IMR-90 (cell line): ENCODE measurements at regions not wholly inside any gene's neighbourhood (a gene's known extent, or its start where the extent isn't known, plus 50 kb on each side); places are given as distances from the start of the nearest gene placed in this dataset.

Experiments used
- ATAC-seq: fragments of 200-7000 bp; cut with Tn5 transposase; 2 replicates; pipeline ENCODE4 v1.9.1; 2020; ENCODE audit warnings: low read depth, mild to moderate bottlenecking, moderate library complexity
- BruUV-seq: library from RNA; stranded (reverse); fragments of 400-500 nt; replicated peaks from 2 replicates; lab custom pipeline; 2021; lab: Mats Ljungman, UMichigan
- CTCF ChIA-PET: fragments of 300-600 bp; formaldehyde crosslinking; extraction: SDS; loops from one replicate; lab custom pipeline; 2021; ENCODE audit warnings: antibody characterized with exemption; lab: Yijun Ruan, JAX
- POLR2A ChIA-PET: fragments of 300-600 bp; sonication (Branson Sonifier 250); formaldehyde crosslinking; loops from one replicate; lab custom pipeline; 2022; ENCODE audit warnings: antibody characterized with exemption; ENCODE audit not compliant: unreplicated experiment; lab: Charles Lee
- DNase-seq: peaks from one replicate; pipeline ENCODE4 v3.0.0; 2013
- H2AFZ ChIP-seq: replicated peaks from 2 replicates; pipeline ENCODE3; 2013; ENCODE audit warnings: low read length, mild to moderate bottlenecking; ENCODE audit not compliant: poor library complexity
- H2AK5ac ChIP-seq: 2 replicates; pipeline ENCODE4 v1.6.1; 2013; ENCODE audit warnings: low read depth, low read length, inconsistent platforms
- H2AK9ac ChIP-seq: replicated peaks from 2 replicates; pipeline ENCODE3; 2013; ENCODE audit warnings: mild to moderate bottlenecking, low read depth, low read length, moderate library complexity; ENCODE audit not compliant: poor library complexity
- H2BK120ac ChIP-seq: 2 replicates; pipeline ENCODE4 v1.6.1; 2013; ENCODE audit warnings: low read depth, low read length, inconsistent platforms
- H2BK15ac ChIP-seq: 3 replicates; pipeline ENCODE4 v1.6.1; 2013; ENCODE audit warnings: low read depth, low read length, inconsistent platforms
- H2BK20ac ChIP-seq: 2 replicates; pipeline ENCODE4 v1.6.1; 2013; ENCODE audit warnings: low read depth, mild to moderate bottlenecking, inconsistent platforms, low read length, moderate library complexity
- H2BK5ac ChIP-seq: 2 replicates; pipeline ENCODE4 v1.6.1; 2013; ENCODE audit warnings: mild to moderate bottlenecking, low read depth, low read length, inconsistent platforms; ENCODE audit not compliant: poor library complexity, severe bottlenecking
- H3K14ac ChIP-seq: replicated peaks from 2 replicates; pipeline ENCODE4 v1.6.1; 2013; ENCODE audit warnings: low read depth, low read length, inconsistent platforms
- H3K18ac ChIP-seq: 2 replicates; pipeline ENCODE4 v1.6.1; 2013; ENCODE audit warnings: low read depth, low read length, control low read depth
- H3K23ac ChIP-seq: 2 replicates; pipeline ENCODE4 v1.6.1; 2013; ENCODE audit warnings: low read depth, low read length, inconsistent platforms
- H3K27ac ChIP-seq: 2 replicates; pipeline ENCODE4 v1.5.1; 2013; ENCODE audit warnings: mild to moderate bottlenecking, control low read depth, low read length; ENCODE audit not compliant: insufficient read depth
- H3K27me3 ChIP-seq: 2 replicates; pipeline ENCODE4 v1.6.1; 2013; ENCODE audit warnings: low read length; ENCODE audit not compliant: control insufficient read depth, insufficient read depth
- H3K36me3 ChIP-seq: 2 replicates; pipeline ENCODE4 v1.6.1; 2013; ENCODE audit warnings: low read length, mixed read lengths; ENCODE audit not compliant: control insufficient read depth, insufficient read depth
- H3K4ac ChIP-seq: 2 replicates; pipeline ENCODE4 v1.6.1; 2013; ENCODE audit warnings: low read depth, low read length, inconsistent platforms
- H3K4me1 ChIP-seq: 2 replicates; pipeline ENCODE4 v1.6.1; 2013; ENCODE audit warnings: low read length, mixed read lengths; ENCODE audit not compliant: control insufficient read depth, insufficient read depth
- H3K4me2 ChIP-seq: 2 replicates; pipeline ENCODE4 v1.6.1; 2013; ENCODE audit warnings: low read depth, mild to moderate bottlenecking, control low read depth, low read length, moderate library complexity
- H3K4me3 ChIP-seq: 2 replicates; pipeline ENCODE4 v1.5.1; 2013; ENCODE audit warnings: low read depth, mild to moderate bottlenecking, control low read depth, low read length, moderate library complexity; ENCODE audit not compliant: insufficient read depth
- H3K56ac ChIP-seq: 2 replicates; pipeline ENCODE4 v1.6.1; 2013; ENCODE audit warnings: low read length, inconsistent platforms; ENCODE audit not compliant: insufficient read depth; ENCODE audit errors: extremely low read depth
- H3K79me1 ChIP-seq, 2 experiments: 2 replicates each; pipeline ENCODE4 v1.6.1; 2013; ENCODE audit warnings: low read length in 2 of 2, inconsistent platforms in 1 of 2, low read depth in 1 of 2
- H3K9ac ChIP-seq: 2 replicates; pipeline ENCODE4 v1.6.1; 2013; ENCODE audit warnings: low read depth, low read length, control low read depth
- H3K9me1 ChIP-seq: 2 replicates; pipeline ENCODE4 v1.6.1; 2013; ENCODE audit warnings: low read length, inconsistent platforms; ENCODE audit not compliant: insufficient read depth
- H3K9me3 ChIP-seq: 2 replicates; pipeline ENCODE4 v1.6.1; 2013; ENCODE audit warnings: low read length; ENCODE audit not compliant: control insufficient read depth, insufficient read depth
- H4K20me1 ChIP-seq: 2 replicates; pipeline ENCODE4 v1.6.1; 2013; ENCODE audit warnings: low read length, inconsistent platforms; ENCODE audit not compliant: insufficient read depth
- H4K5ac ChIP-seq: 2 replicates; pipeline ENCODE4 v1.6.1; 2013; ENCODE audit warnings: mild to moderate bottlenecking, low read depth, low read length, control low read depth
- H4K8ac ChIP-seq, 2 experiments: 2 replicates each; pipeline ENCODE4 v1.6.1; 2013; ENCODE audit warnings: low read depth in 2 of 2, low read length in 2 of 2, control low read depth in 1 of 2, inconsistent platforms in 1 of 2
- H4K91ac ChIP-seq: 2 replicates; pipeline ENCODE4 v1.6.1; 2013; ENCODE audit warnings: low read depth, low read length, inconsistent platforms; ENCODE audit not compliant: insufficient read depth
- CEBPB ChIP-seq: IDR thresholded peaks from 2 replicates; pipeline ENCODE4 v1.6.1; 2012; ENCODE audit warnings: low read depth, low read length, improper control_type of control experiment
- ELK1 ChIP-seq: fragments of 150-350 bp; IDR thresholded peaks from 2 replicates; pipeline ENCODE4 v1.6.1; 2016; ENCODE audit warnings: low read depth, mild to moderate bottlenecking, low read length, moderate library complexity, borderline replicate concordance
- RAD21 ChIP-seq: IDR thresholded peaks from 2 replicates; pipeline ENCODE4 v1.6.1; 2012; ENCODE audit warnings: low read length, improper control_type of control experiment
- RCOR1 ChIP-seq: IDR thresholded peaks from 2 replicates; pipeline ENCODE4 v1.6.1; 2012; ENCODE audit warnings: mild to moderate bottlenecking, low read length, improper control_type of control experiment; ENCODE audit not compliant: insufficient replicate concordance
- WGBS, 2 experiments: methylation state at CpG; one replicate each; pipeline versions ENCODE4 v1.1.5 to v1.1.7; 2013; ENCODE audit warnings: missing lambda C conversion rate in 2 of 2; ENCODE audit not compliant: insufficient read length in 1 of 2; ENCODE audit errors: extremely low coverage in 2 of 2; 5-methylcytosine and 5-hydroxymethylcytosine counted together
- dilution Hi-C: fragments of 300-500 bp; cut with HindIII; formaldehyde crosslinking; loops from one replicate; pipeline ENCODE4 v1.14.3; 2018; ENCODE audit warnings: low sequenced_read_pairs; ENCODE audit not compliant: unreplicated experiment
- in situ Hi-C: fragments of 300-500 bp; cut with MboI; formaldehyde crosslinking; loops from 3 replicates; pipeline ENCODE4 v1.14.3; 2019; ENCODE audit warnings: low sequenced_read_pairs, inconsistent platforms, mixed read lengths
- intact Hi-C: fragments of 100-400 bp; cut with micrococcal nuclease; formaldehyde crosslinking; loops from 2 replicates; pipeline ENCODE4 v1.10.0; 2022
- TF ChIP-seq, protein P1 (sequence below): conservative IDR thresholded peaks from 2 replicates; pipeline ENCODE4 v1.5.1; 2012; ENCODE audit warnings: mild to moderate bottlenecking, low read depth, low read length, improper control_type of control experiment
- TF ChIP-seq, protein P2 (sequence below): fragments of 150-350 bp; IDR thresholded peaks from 2 replicates; pipeline ENCODE4 v1.6.1; 2017; ENCODE audit warnings: mild to moderate bottlenecking, antibody characterized with exemption, low read length, low read depth

GRCh38 chr4:32393806-32394205 is 1673.6 kb downstream of the PCDH7 start:
- no TSS peak for BruUV-seq
- no peak overlapping the region for H4K8ac ChIP-seq
- H2BK5ac ChIP-seq, result no peak overlapping the region
- H2AK9ac ChIP-seq, result no peak overlapping the region
- H2AK5ac ChIP-seq, result no peak overlapping the region
- no peaks in the 10 kb centered on the region for H3K27me3 ChIP-seq
- ATAC-seq (no peak), DNase-seq (no peak)
- H3K56ac ChIP-seq, result no peak overlapping the region
- POLR2A ChIA-PET, result no interaction called here
- no peak overlapping the region for H2AFZ ChIP-seq
- dilution Hi-C loops (no loop called here), in situ Hi-C loops (no loop called here), intact Hi-C loops (no loop called here)
- H3K36me3 ChIP-seq, result no peaks in the 10 kb centered on the region
- no peak overlapping the region for H3K9ac ChIP-seq
- no peaks in the 10 kb centered on the region for H3K9me1 ChIP-seq
- H3K27ac ChIP-seq, result no peak overlapping the region
- H4K20me1 ChIP-seq, result no peaks in the 10 kb centered on the region
- no peak overlapping the region for H2BK15ac ChIP-seq
- no CpG with 5 or more reads among the region's 3 CpGs for WGBS, 2 experiments
- TF ChIP-seq, protein P1, sequence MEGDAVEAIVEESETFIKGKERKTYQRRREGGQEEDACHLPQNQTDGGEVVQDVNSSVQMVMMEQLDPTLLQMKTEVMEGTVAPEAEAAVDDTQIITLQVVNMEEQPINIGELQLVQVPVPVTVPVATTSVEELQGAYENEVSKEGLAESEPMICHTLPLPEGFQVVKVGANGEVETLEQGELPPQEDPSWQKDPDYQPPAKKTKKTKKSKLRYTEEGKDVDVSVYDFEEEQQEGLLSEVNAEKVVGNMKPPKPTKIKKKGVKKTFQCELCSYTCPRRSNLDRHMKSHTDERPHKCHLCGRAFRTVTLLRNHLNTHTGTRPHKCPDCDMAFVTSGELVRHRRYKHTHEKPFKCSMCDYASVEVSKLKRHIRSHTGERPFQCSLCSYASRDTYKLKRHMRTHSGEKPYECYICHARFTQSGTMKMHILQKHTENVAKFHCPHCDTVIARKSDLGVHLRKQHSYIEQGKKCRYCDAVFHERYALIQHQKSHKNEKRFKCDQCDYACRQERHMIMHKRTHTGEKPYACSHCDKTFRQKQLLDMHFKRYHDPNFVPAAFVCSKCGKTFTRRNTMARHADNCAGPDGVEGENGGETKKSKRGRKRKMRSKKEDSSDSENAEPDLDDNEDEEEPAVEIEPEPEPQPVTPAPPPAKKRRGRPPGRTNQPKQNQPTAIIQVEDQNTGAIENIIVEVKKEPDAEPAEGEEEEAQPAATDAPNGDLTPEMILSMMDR, result no peak
- TF ChIP-seq ELK1, result no peak
- TF ChIP-seq RCOR1, result no peak
- no peak for TF ChIP-seq RAD21
- TF ChIP-seq, protein P2, sequence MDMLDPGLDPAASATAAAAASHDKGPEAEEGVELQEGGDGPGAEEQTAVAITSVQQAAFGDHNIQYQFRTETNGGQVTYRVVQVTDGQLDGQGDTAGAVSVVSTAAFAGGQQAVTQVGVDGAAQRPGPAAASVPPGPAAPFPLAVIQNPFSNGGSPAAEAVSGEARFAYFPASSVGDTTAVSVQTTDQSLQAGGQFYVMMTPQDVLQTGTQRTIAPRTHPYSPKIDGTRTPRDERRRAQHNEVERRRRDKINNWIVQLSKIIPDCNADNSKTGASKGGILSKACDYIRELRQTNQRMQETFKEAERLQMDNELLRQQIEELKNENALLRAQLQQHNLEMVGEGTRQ, result no peak
- TF ChIP-seq CEBPB, result no peak
- H3K4me3 ChIP-seq, result no peak overlapping the region
- H4K5ac ChIP-seq, result no peak overlapping the region
- H3K4me1 ChIP-seq, result no peaks in the 10 kb centered on the region
- H3K14ac ChIP-seq, result no peak overlapping the region
- no peak overlapping the region for H3K4me2 ChIP-seq
- H2BK120ac ChIP-seq, result no peak overlapping the region
- H3K23ac ChIP-seq, result no peak overlapping the region
- H2BK20ac ChIP-seq, result no peak overlapping the region
- H3K79me1 ChIP-seq, result no peaks in the 10 kb centered on the region
- H3K4ac ChIP-seq, result no peak overlapping the region
- no peak overlapping the region for H4K91ac ChIP-seq
- H3K9me3 ChIP-seq, result 0 out of 2 replicates have a peak, but pooled peaks cover 2% of the 10 kb centered on the region
- CTCF ChIA-PET, result no interaction called here
- no peak overlapping the region for H3K18ac ChIP-seq
